Lower lobe of right lung (tissue), 2 donors: ENCODE measurements at regions not wholly inside any gene's neighbourhood (a gene's known extent, or its start where the extent isn't known, plus 50 kb on each side); places are given as distances from the start of the nearest gene placed in this dataset.

ENCODE experiments used
- ATAC-seq, 2 donors: fragments of 200-7000 bp; cut with Tn5 transposase; one replicate each; pipeline ENCODE4 v1.9.1; 2020 to 2022; ENCODE audit warnings: mild to moderate bottlenecking in 2 of 2, moderate library complexity in 2 of 2
- DNase-seq: peaks from one replicate; pipeline ENCODE4 v3.0.0-alpha.2; 2020
- H3K27ac ChIP-seq: fragments of 200-600 bp; one replicate; pipeline ENCODE4 v1.8.0; 2022
- H3K27me3 ChIP-seq: fragments of 200-600 bp; one replicate; pipeline ENCODE4 v1.8.0; 2022; ENCODE audit warnings: low read depth
- H3K36me3 ChIP-seq: fragments of 200-600 bp; one replicate; pipeline ENCODE4 v1.8.0; 2022; ENCODE audit warnings: mild to moderate bottlenecking
- H3K4me1 ChIP-seq: fragments of 200-600 bp; one replicate; pipeline ENCODE4 v1.8.0; 2022
- H3K4me3 ChIP-seq: fragments of 200-600 bp; one replicate; pipeline ENCODE4 v1.8.0; 2022; ENCODE audit warnings: mild to moderate bottlenecking
- H3K9me3 ChIP-seq: fragments of 200-600 bp; one replicate; pipeline ENCODE4 v1.8.0; 2022
- CTCF ChIP-seq: fragments of 200-600 bp; IDR thresholded peaks from one replicate; pipeline ENCODE4 v1.8.0; 2022; ENCODE audit warnings: antibody characterized with exemption, mild to moderate bottlenecking
- intact Hi-C: fragments of 100-400 bp; cut with DNase I; formaldehyde crosslinking; loops from one replicate; pipeline ENCODE4 v1.11.0; 2022
- donor health status: DM: no; HTN: yes; CAD: no; lungs with severe emphysema.

- H3K27me3 ChIP-seq, result no peaks in the 10 kb centered on the region
- H3K4me1 ChIP-seq, result no peaks in the 10 kb centered on the region
- H3K9me3 ChIP-seq, result no peaks in the 10 kb centered on the region
- H3K27ac ChIP-seq, result no peak overlapping the region
- no peaks in the 10 kb centered on the region for H3K36me3 ChIP-seq
- intact Hi-C loops, result no loop called here
- no peak overlapping the region for H3K4me3 ChIP-seq
- ATAC-seq (no peak), DNase-seq (no peak)
- no peak for TF ChIP-seq CTCF
These were observed 766.5 kb downstream of the METTL15 start for GRCh38 chr11:28874706-28875105.

GRCh38 chr11:28871090-28871489 is 762.9 kb downstream of the METTL15 start:
- DNase-seq (no peak), ATAC-seq (no peak)
- Histone ChIP-seq H3K4me1 (no peaks in the 10 kb centered on the region), H3K4me3 (no peak overlapping the region), H3K9me3 (no peaks in the 10 kb centered on the region), H3K36me3 (no peaks in the 10 kb centered on the region), H3K27ac (no peak overlapping the region), H3K27me3 (no peaks in the 10 kb centered on the region)
- no peak for TF ChIP-seq CTCF
- intact Hi-C loops, result no loop called here

GRCh38 chr11:28863422-28863821 is 755.2 kb downstream of the METTL15 start:
- Histone ChIP-seq H3K4me1 (no peaks in the 10 kb centered on the region), H3K27ac (no peak overlapping the region), H3K27me3 (no peaks in the 10 kb centered on the region), H3K4me3 (no peak overlapping the region), H3K9me3 (no peaks in the 10 kb centered on the region), H3K36me3 (no peaks in the 10 kb centered on the region)
- DNase-seq (no peak), ATAC-seq (no peak)
- intact Hi-C loops, result no loop called here
- TF ChIP-seq CTCF, result no peak

- Histone ChIP-seq H3K27ac (no peak overlapping the region), H3K27me3 (no peaks in the 10 kb centered on the region), H3K36me3 (no peaks in the 10 kb centered on the region), H3K9me3 (peaks cover 10% of the 10 kb centered on the region), H3K4me1 (no peaks in the 10 kb centered on the region), H3K4me3 (no peak overlapping the region)
- intact Hi-C loops, result no loop called here
- no peak for TF ChIP-seq CTCF
- DNase-seq (no peak), ATAC-seq (no peak)
These were observed 752.7 kb downstream of the METTL15 start for GRCh38 chr11:28860893-28861292.

GRCh38 chr11:28858076-28858475 is 749.9 kb downstream of the METTL15 start:
- Histone ChIP-seq H3K27ac (no peak overlapping the region), H3K9me3 (peaks cover 10% of the 10 kb centered on the region), H3K4me3 (no peak overlapping the region), H3K4me1 (no peaks in the 10 kb centered on the region), H3K27me3 (no peaks in the 10 kb centered on the region), H3K36me3 (no peaks in the 10 kb centered on the region)
- TF ChIP-seq CTCF, result no peak
- intact Hi-C loops, result no loop called here
- ATAC-seq (no peak), DNase-seq (no peak)

GRCh38 chr11:28849053-28849452 is 740.9 kb downstream of the METTL15 start:
- intact Hi-C loops, result no loop called here
- Histone ChIP-seq H3K4me1 (no peaks in the 10 kb centered on the region), H3K36me3 (no peaks in the 10 kb centered on the region), H3K27me3 (no peaks in the 10 kb centered on the region), H3K9me3 (no peaks in the 10 kb centered on the region), H3K27ac (no peak overlapping the region), H3K4me3 (no peak overlapping the region)
- no peak for ATAC-seq
- no peak for TF ChIP-seq CTCF
- DNase-seq, result no peak
